Mesothelial cell of epicardium (in vitro differentiated cells): ENCODE measurements at regions not wholly inside any gene's neighbourhood (a gene's known extent, or its start where the extent isn't known, plus 50 kb on each side); places are given as distances from the start of the nearest gene placed in this dataset.

ENCODE experiments used
- DNase-seq, 2 experiments: peaks; one replicate each; pipeline ENCODE4 v3.0.0; 2021; ENCODE audit warnings: low spot score in 2 of 2; ENCODE audit not compliant: unreplicated experiment in 2 of 2
- H3K27ac Mint-ChIP-seq: 2 replicates; pipeline ENCODE4 v1.8.0; 2021; ENCODE audit warnings: mixed read lengths
- H3K27me3 Mint-ChIP-seq: 2 replicates; pipeline ENCODE4 v1.8.0; 2021; ENCODE audit warnings: low read depth, mixed read lengths
- H3K36me3 Mint-ChIP-seq: 2 replicates; pipeline ENCODE4 v1.8.0; 2021; ENCODE audit warnings: mixed read lengths
- H3K4me1 Mint-ChIP-seq: 2 replicates; pipeline ENCODE4 v1.8.0; 2021; ENCODE audit warnings: mixed read lengths
- H3K4me3 Mint-ChIP-seq: 2 replicates; pipeline ENCODE4 v1.8.0; 2021; ENCODE audit warnings: mild to moderate bottlenecking, moderate library complexity, mixed read lengths
- H3K9me3 Mint-ChIP-seq: 2 replicates; pipeline ENCODE4 v1.8.0; 2021; ENCODE audit warnings: mixed read lengths
- TF ChIP-seq, protein P1 (sequence below): fragments of 200-600 bp; sonication (generic); IDR thresholded peaks from one replicate; pipeline ENCODE4 v1.5.0; 2021; ENCODE audit warnings: antibody characterized with exemption; ENCODE audit not compliant: unreplicated experiment

DNA sequence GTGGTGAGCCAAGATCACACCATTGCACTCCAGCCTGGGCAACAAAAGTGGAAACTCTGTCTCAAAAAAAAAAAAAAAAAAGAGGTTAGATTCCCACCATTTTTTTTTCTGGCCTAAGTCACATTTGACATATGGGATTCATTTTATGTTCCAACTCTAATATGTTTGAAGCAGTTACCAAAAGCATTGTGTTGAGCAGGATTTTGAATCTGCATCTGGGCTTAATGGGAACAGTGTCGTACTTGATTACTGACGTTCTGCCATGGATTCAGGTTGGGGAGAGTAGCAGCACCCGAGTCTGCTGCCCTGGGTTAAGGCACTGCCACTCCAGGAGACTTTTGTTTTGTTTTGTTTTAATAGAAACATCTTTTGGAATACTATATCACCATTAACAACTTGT lies 348.7 kb upstream of the TBL1XR1 start:
- Mint-ChIP-seq H3K9me3 (no peaks in the 10 kb centered on the region), H3K27ac (no peak overlapping the region), H3K4me3 (no peak overlapping the region), H3K4me1 (peaks cover 17% of the 10 kb centered on the region), H3K36me3 (no peaks in the 10 kb centered on the region), H3K27me3 (no peaks in the 10 kb centered on the region)
- TF ChIP-seq, protein P1, sequence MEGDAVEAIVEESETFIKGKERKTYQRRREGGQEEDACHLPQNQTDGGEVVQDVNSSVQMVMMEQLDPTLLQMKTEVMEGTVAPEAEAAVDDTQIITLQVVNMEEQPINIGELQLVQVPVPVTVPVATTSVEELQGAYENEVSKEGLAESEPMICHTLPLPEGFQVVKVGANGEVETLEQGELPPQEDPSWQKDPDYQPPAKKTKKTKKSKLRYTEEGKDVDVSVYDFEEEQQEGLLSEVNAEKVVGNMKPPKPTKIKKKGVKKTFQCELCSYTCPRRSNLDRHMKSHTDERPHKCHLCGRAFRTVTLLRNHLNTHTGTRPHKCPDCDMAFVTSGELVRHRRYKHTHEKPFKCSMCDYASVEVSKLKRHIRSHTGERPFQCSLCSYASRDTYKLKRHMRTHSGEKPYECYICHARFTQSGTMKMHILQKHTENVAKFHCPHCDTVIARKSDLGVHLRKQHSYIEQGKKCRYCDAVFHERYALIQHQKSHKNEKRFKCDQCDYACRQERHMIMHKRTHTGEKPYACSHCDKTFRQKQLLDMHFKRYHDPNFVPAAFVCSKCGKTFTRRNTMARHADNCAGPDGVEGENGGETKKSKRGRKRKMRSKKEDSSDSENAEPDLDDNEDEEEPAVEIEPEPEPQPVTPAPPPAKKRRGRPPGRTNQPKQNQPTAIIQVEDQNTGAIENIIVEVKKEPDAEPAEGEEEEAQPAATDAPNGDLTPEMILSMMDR: no peak
- DNase-seq: no peak

DNA sequence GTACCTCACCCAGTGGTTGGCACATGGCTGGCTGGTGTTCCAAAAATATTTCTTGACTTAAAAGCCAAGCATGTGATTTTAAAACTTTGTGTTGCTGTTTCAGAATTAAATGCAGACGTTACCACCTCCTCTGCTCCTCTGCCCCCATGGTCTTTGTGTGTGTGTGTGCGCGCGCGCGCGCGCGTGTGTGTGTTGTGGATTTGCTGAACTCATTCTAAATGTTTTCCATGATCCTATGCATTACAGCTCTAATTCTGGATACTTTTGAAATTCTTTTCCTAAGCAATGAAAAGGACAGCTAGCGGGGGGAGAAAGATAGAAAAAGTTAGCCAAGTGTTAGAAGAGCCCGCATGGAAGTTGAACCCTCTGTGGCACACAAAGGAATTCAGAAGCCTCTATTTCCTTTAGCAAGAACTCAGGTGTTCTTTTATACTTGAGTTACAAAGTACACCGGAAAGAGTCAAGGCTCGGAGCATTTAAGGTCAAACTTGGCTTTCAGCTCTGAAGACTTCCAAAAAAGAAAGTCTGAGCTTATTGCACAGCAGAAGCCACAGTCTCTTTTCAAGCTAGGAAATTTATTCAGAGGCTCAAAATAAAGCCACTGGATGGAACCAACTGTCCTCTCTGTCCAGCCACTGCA lies 350.5 kb upstream of the TBL1XR1 start:
- Mint-ChIP-seq H3K36me3 (no peaks in the 10 kb centered on the region), H3K27me3 (no peaks in the 10 kb centered on the region), H3K9me3 (no peaks in the 10 kb centered on the region), H3K4me1 (peaks cover 4% of the 10 kb centered on the region), H3K4me3 (no peak overlapping the region), H3K27ac (no peak overlapping the region)
- no peak for DNase-seq
- TF ChIP-seq, protein P1: no peak

DNA sequence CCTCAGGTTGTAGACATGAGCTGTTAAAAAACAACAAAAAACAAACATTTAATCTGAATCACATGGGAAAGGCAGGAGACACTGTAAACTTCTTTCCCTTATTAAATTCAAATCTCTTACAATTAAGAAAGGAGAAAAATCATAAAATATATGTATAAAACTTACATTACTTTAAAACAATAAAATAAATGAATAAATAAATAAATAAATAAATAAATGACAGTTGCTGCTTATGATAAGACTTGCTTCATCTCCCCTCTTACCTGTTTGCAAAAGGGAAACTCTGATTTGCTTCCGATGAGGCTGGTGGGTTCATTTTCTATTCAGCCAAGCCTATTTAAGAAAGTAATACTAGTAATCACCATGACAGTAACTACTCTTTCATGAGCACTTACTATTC lies 353.4 kb upstream of the TBL1XR1 start:
- TF ChIP-seq, protein P1: no peak
- Mint-ChIP-seq H3K4me1 (peaks cover 7% of the 10 kb centered on the region), H3K36me3 (no peaks in the 10 kb centered on the region), H3K9me3 (no peaks in the 10 kb centered on the region), H3K27me3 (no peaks in the 10 kb centered on the region), H3K4me3 (no peak overlapping the region), H3K27ac (no peak overlapping the region)
- no peak for DNase-seq

DNA sequence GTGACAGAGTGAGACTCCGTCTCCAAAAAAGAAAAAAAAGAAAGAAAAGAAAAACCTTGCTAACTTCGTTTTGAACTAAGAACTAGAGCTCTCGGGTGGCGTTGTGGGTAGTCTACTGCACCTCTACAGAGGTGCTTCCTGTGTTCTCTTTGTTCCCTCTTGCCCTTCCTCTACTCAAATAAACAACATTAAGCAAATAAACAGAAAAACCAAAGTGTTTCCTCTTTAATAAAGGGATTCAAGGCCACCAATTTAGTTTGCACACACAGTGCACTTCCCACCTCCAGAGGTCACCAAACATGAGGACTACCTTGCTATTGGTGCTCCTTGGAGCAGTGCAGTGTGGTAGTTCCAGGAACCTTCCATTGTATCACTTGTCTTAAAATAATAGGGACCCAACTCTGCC lies 354.2 kb upstream of the TBL1XR1 start:
- no peaks in the 10 kb centered on the region for H3K27me3 Mint-ChIP-seq
- H3K36me3 Mint-ChIP-seq: no peaks in the 10 kb centered on the region
- no peaks in the 10 kb centered on the region for H3K9me3 Mint-ChIP-seq
- no peak overlapping the region for H3K27ac Mint-ChIP-seq
- TF ChIP-seq, protein P1: no peak
- peaks cover 8% of the 10 kb centered on the region for H3K4me1 Mint-ChIP-seq
- no peak overlapping the region for H3K4me3 Mint-ChIP-seq
- DNase-seq: no peak

DNA sequence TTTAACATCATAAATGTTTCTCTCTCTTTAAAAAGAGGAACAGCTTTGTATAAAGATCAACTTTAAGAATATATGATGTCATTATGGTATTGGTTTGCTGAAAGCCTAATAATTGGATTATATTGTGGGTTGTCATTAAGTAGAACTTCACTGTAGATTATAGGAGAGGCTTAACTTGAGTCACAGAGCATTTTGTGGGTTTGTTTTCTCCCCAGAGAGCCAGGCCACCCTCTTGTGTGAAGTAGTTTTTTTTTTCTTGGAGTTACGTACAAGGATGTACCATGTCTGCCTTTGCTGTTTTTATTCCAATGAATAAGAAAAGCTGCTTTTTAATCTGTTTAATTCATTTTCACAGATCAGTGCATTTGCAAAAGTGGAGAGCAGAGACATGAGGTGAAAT lies 354.8 kb upstream of the TBL1XR1 start:
- no peak overlapping the region for H3K27ac Mint-ChIP-seq
- TF ChIP-seq, protein P1: no peak
- no peak overlapping the region for H3K4me3 Mint-ChIP-seq
- peaks cover 8% of the 10 kb centered on the region for H3K4me1 Mint-ChIP-seq
- H3K9me3 Mint-ChIP-seq: no peaks in the 10 kb centered on the region
- H3K27me3 Mint-ChIP-seq: no peaks in the 10 kb centered on the region
- H3K36me3 Mint-ChIP-seq: no peaks in the 10 kb centered on the region
- DNase-seq: no peak

DNA sequence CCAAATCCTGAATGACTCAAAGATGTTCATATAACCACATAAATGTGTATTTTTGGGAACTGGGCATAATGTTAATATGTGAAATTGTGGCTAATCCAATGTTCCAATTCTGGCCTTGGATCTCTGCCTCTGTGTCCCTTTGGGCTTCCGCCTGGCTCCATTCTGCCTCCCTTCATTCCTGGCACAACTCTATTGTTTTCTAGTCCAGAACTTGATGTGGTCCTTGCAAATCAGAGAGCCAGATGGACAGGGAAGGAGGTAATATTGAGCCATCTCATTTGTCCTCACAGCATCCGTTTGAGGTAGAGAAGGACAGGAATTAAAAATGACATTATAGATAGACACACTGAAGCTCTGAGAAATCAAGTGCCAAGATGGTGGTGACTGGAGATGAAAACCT lies 355.7 kb upstream of the TBL1XR1 start:
- H3K36me3 Mint-ChIP-seq: no peaks in the 10 kb centered on the region
- TF ChIP-seq, protein P1: no peak
- H3K27me3 Mint-ChIP-seq: no peaks in the 10 kb centered on the region
- H3K4me3 Mint-ChIP-seq: no peak overlapping the region
- peaks cover 4% of the 10 kb centered on the region for H3K4me1 Mint-ChIP-seq
- H3K27ac Mint-ChIP-seq: no peak overlapping the region
- no peaks in the 10 kb centered on the region for H3K9me3 Mint-ChIP-seq
- DNase-seq: no peak
